Liver (tissue), 8 donors: ENCODE measurements at regions not wholly inside any gene's neighbourhood (a gene's known extent, or its start where the extent isn't known, plus 50 kb on each side); places are given as distances from the start of the nearest gene placed in this dataset.

Experiments
- DNase-seq: peaks from one replicate; pipeline ENCODE4 v3.0.0-alpha.2; 2017; ENCODE audit warnings: low spot score
- H3K27ac ChIP-seq, 2 donors: one replicate each; pipeline ENCODE4 v1.7.0; 2013; ENCODE audit warnings: inconsistent platforms in 2 of 2, low read length in 2 of 2, control low read depth in 1 of 2, low read depth in 1 of 2, mild to moderate bottlenecking in 1 of 2
- H3K27me3 ChIP-seq, 4 donors: one replicate each; pipeline versions ENCODE4 v1.6.1 to v1.7.0; 2013; ENCODE audit warnings: low read length in 3 of 4, inconsistent platforms in 1 of 4, mild to moderate bottlenecking in 1 of 4, moderate library complexity in 1 of 4; ENCODE audit not compliant: control insufficient read depth in 4 of 4, insufficient read depth in 4 of 4
- H3K36me3 ChIP-seq, 4 donors: one replicate each; pipeline versions ENCODE4 v1.6.1 to v1.7.0; 2013; ENCODE audit warnings: low read length in 3 of 4, mild to moderate bottlenecking in 3 of 4, low read depth in 1 of 4, moderate library complexity in 1 of 4; ENCODE audit not compliant: control insufficient read depth in 4 of 4, insufficient read depth in 3 of 4
- H3K4me1 ChIP-seq, 4 donors: one replicate each; pipeline versions ENCODE4 v1.6.1 to v1.7.0; 2013; ENCODE audit warnings: low read length in 3 of 4, mild to moderate bottlenecking in 3 of 4, moderate library complexity in 1 of 4; ENCODE audit not compliant: control insufficient read depth in 4 of 4, insufficient read depth in 4 of 4
- H3K4me3 ChIP-seq, 3 donors: one replicate each; pipeline versions ENCODE4 v1.6.1 to v1.7.0; 2013; ENCODE audit warnings: low read length in 3 of 3, control low read depth in 1 of 3, low read depth in 1 of 3, mild to moderate bottlenecking in 1 of 3
- H3K9ac ChIP-seq, 2 donors: one replicate each; pipeline ENCODE4 v1.7.0; 2013; ENCODE audit warnings: low read length in 2 of 2, mild to moderate bottlenecking in 2 of 2, moderate library complexity in 2 of 2, control low read depth in 1 of 2, low read depth in 1 of 2
- H3K9me3 ChIP-seq, 4 donors: one replicate each; pipeline versions ENCODE4 v1.6.1 to v1.7.0; 2013; ENCODE audit warnings: low read length in 3 of 4; ENCODE audit not compliant: control insufficient read depth in 4 of 4
- CTCF ChIP-seq: fragments of 150-350 bp; IDR thresholded peaks from 2 replicates; pipeline ENCODE4 v1.5.1; 2017; ENCODE audit warnings: improper control_type of control experiment, low read depth, low read length; ENCODE audit not compliant: missing input control
- EGR1 ChIP-seq, 2 donors: IDR thresholded peaks; 2 replicates each; pipeline ENCODE4 v1.6.1; 2016 to 2018; ENCODE audit warnings: antibody characterized with exemption in 2 of 2, low read depth in 2 of 2
- FOXA1 ChIP-seq: IDR thresholded peaks from 2 replicates; pipeline ENCODE4 v1.6.1; 2016; ENCODE audit warnings: antibody characterized with exemption
- FOXA2 ChIP-seq: IDR thresholded peaks from 2 replicates; pipeline ENCODE4 v1.6.1; 2016; ENCODE audit warnings: antibody characterized with exemption
- GABPA ChIP-seq, 2 donors: IDR thresholded peaks in 1 of 2; conservative IDR thresholded peaks in 1 of 2; 2 replicates each; pipeline ENCODE4 v1.6.1; 2016; ENCODE audit warnings: antibody characterized with exemption in 2 of 2, mild to moderate bottlenecking in 1 of 2, moderate library complexity in 1 of 2
- HNF4A ChIP-seq, 2 donors: conservative IDR thresholded peaks; 2 replicates each; pipeline ENCODE4 v1.6.1; 2016; ENCODE audit warnings: antibody characterized with exemption in 2 of 2, mild to moderate bottlenecking in 2 of 2
- HNF4G ChIP-seq: IDR thresholded peaks from 2 replicates; pipeline ENCODE4 v1.6.1; 2016; ENCODE audit warnings: antibody characterized with exemption
- JUND ChIP-seq, 2 donors: IDR thresholded peaks; 2 replicates each; pipeline ENCODE4 v1.6.1; 2016; ENCODE audit warnings: antibody characterized with exemption in 2 of 2
- NR2F2 ChIP-seq: IDR thresholded peaks from 2 replicates; pipeline ENCODE4 v1.6.1; 2016; ENCODE audit warnings: antibody characterized with exemption
- RAD21 ChIP-seq, 2 donors: IDR thresholded peaks; 2 replicates each; pipeline ENCODE4 v1.6.1; 2016; ENCODE audit warnings: antibody characterized with exemption in 2 of 2, mild to moderate bottlenecking in 2 of 2
- SP1 ChIP-seq: IDR thresholded peaks from 2 replicates; pipeline ENCODE4 v1.6.1; 2018; ENCODE audit warnings: antibody characterized with exemption, mild to moderate bottlenecking
- TAF1 ChIP-seq: conservative IDR thresholded peaks from 2 replicates; pipeline ENCODE4 v1.6.1; 2016; ENCODE audit warnings: antibody characterized with exemption, mild to moderate bottlenecking
- YY1 ChIP-seq: IDR thresholded peaks from 2 replicates; pipeline ENCODE4 v1.6.1; 2016; ENCODE audit warnings: antibody characterized with exemption, mild to moderate bottlenecking
- WGBS: extraction: QIAGEN DNeasy Blood & Tissue Kit; methylation state at CpG from one replicate; pipeline ENCODE4 v1.1.7; 2013; 5-methylcytosine and 5-hydroxymethylcytosine counted together
- TF ChIP-seq, protein P1 (sequence below): IDR thresholded peaks from 2 replicates; pipeline ENCODE4 v1.6.1; 2016; ENCODE audit warnings: antibody characterized with exemption, mild to moderate bottlenecking
- TF ChIP-seq, protein P2 (sequence below): IDR thresholded peaks from 2 replicates; pipeline ENCODE4 v1.6.1; 2016; ENCODE audit warnings: antibody characterized with exemption
- TF ChIP-seq, protein P3 (sequence below): IDR thresholded peaks from 2 replicates; pipeline ENCODE4 v1.6.1; 2016; ENCODE audit warnings: antibody characterized with exemption
- TF ChIP-seq, protein P4 (sequence below): IDR thresholded peaks from 2 replicates; pipeline ENCODE4 v1.6.1; 2016; ENCODE audit warnings: antibody characterized with exemption
- donor health status: healthy.
- donor health status: healthy.
- donor health status: healthy.
- donor health status: healthy.
- donor health status: healthy.

DNA sequence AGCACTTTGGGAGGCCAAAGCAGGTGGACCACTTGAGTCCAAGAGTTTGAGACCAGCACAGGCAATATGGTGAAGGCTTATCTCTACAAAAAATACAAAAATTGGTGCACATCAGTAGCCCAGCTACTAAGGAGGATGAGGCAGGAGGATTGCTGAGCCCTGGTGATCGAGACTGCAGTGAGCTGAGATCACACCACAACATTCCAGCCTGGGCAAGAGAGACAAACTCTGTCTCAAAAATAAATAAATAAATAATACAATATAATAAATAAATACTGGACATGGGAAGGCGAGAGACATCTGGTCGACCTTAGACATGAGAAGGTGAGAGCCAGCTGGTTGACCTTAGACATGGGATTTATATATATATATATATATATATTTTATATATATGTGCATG, 119.8 kb upstream of the SLC38A4 start:
- no peak for DNase-seq
- Histone ChIP-seq H3K4me3 (no peak overlapping the region), H3K36me3 (no peaks in the 10 kb centered on the region), H3K27me3 (no peaks in the 10 kb centered on the region), H3K9me3 (no peaks in the 10 kb centered on the region), H3K4me1 (peaks cover 0 to 6% (median 2%) of the 10 kb centered on the region in 4 donors), H3K27ac (no peak overlapping the region), H3K9ac (no peak overlapping the region)
- 94% methylated on average over 3 of the region's 3 CpGs for WGBS
- TF ChIP-seq GABPA (IDR thresholded peaks at IDR 0.05 in 1 of 2, conservative IDR thresholded peaks at IDR 0.05 in 1 of 2) (no peak), TAF1 (no peak), RAD21 (IDR thresholded peaks at IDR 0.05) (no peak), JUND (IDR thresholded peaks at IDR 0.05) (no peak), CTCF (no peak), EGR1 (IDR thresholded peaks at IDR 0.05; ENCODE audit: low read depth in 2 of 2) (no peak), HNF4A (conservative IDR thresholded peaks at IDR 0.05) (no peak), YY1 (no peak), HNF4G (no peak), NR2F2 (no peak), FOXA2 (no peak)
- TF ChIP-seq, protein P1, sequence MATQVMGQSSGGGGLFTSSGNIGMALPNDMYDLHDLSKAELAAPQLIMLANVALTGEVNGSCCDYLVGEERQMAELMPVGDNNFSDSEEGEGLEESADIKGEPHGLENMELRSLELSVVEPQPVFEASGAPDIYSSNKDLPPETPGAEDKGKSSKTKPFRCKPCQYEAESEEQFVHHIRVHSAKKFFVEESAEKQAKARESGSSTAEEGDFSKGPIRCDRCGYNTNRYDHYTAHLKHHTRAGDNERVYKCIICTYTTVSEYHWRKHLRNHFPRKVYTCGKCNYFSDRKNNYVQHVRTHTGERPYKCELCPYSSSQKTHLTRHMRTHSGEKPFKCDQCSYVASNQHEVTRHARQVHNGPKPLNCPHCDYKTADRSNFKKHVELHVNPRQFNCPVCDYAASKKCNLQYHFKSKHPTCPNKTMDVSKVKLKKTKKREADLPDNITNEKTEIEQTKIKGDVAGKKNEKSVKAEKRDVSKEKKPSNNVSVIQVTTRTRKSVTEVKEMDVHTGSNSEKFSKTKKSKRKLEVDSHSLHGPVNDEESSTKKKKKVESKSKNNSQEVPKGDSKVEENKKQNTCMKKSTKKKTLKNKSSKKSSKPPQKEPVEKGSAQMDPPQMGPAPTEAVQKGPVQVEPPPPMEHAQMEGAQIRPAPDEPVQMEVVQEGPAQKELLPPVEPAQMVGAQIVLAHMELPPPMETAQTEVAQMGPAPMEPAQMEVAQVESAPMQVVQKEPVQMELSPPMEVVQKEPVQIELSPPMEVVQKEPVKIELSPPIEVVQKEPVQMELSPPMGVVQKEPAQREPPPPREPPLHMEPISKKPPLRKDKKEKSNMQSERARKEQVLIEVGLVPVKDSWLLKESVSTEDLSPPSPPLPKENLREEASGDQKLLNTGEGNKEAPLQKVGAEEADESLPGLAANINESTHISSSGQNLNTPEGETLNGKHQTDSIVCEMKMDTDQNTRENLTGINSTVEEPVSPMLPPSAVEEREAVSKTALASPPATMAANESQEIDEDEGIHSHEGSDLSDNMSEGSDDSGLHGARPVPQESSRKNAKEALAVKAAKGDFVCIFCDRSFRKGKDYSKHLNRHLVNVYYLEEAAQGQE = no peak
- TF ChIP-seq, protein P2, sequence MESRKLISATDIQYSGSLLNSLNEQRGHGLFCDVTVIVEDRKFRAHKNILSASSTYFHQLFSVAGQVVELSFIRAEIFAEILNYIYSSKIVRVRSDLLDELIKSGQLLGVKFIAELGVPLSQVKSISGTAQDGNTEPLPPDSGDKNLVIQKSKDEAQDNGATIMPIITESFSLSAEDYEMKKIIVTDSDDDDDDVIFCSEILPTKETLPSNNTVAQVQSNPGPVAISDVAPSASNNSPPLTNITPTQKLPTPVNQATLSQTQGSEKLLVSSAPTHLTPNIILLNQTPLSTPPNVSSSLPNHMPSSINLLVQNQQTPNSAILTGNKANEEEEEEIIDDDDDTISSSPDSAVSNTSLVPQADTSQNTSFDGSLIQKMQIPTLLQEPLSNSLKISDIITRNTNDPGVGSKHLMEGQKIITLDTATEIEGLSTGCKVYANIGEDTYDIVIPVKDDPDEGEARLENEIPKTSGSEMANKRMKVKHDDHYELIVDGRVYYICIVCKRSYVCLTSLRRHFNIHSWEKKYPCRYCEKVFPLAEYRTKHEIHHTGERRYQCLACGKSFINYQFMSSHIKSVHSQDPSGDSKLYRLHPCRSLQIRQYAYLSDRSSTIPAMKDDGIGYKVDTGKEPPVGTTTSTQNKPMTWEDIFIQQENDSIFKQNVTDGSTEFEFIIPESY = no peak
- TF ChIP-seq, protein P3, sequence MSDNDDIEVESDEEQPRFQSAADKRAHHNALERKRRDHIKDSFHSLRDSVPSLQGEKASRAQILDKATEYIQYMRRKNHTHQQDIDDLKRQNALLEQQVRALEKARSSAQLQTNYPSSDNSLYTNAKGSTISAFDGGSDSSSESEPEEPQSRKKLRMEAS = no peak
- TF ChIP-seq, protein P4, sequence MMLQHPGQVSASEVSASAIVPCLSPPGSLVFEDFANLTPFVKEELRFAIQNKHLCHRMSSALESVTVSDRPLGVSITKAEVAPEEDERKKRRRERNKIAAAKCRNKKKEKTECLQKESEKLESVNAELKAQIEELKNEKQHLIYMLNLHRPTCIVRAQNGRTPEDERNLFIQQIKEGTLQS = no peak

- Histone ChIP-seq H3K27ac (no peak overlapping the region), H3K4me3 (no peak overlapping the region), H3K9me3 (no peaks in the 10 kb centered on the region), H3K4me1 (peaks cover 0 to 6% (median 2%) of the 10 kb centered on the region in 4 donors), H3K27me3 (no peaks in the 10 kb centered on the region), H3K9ac (no peak overlapping the region), H3K36me3 (no peaks in the 10 kb centered on the region)
- DNase-seq = no peak
- TF ChIP-seq NR2F2 (no peak), SP1 (no peak), EGR1 (IDR thresholded peaks at IDR 0.05; ENCODE audit: low read depth in 2 of 2) (no peak), GABPA (IDR thresholded peaks at IDR 0.05 in 1 of 2, conservative IDR thresholded peaks at IDR 0.05 in 1 of 2) (no peak), FOXA1 (no peak), FOXA2 (no peak), HNF4A (conservative IDR thresholded peaks at IDR 0.05) (no peak)
- TF ChIP-seq, protein P2 = no peak
- TF ChIP-seq, protein P4 = no peak
- TF ChIP-seq, protein P3 = no peak
- 98% methylated on average over 2 of the region's 2 CpGs for WGBS
Measured at GRCh38 chr12:46946137-46946536, 120.3 kb upstream of the SLC38A4 start.
